ENCODE measurements at regions not wholly inside any gene's neighbourhood (a gene's known extent, or its start where the extent isn't known, plus 50 kb on each side); places are given as distances from the start of the nearest gene placed in this dataset.

DNA sequence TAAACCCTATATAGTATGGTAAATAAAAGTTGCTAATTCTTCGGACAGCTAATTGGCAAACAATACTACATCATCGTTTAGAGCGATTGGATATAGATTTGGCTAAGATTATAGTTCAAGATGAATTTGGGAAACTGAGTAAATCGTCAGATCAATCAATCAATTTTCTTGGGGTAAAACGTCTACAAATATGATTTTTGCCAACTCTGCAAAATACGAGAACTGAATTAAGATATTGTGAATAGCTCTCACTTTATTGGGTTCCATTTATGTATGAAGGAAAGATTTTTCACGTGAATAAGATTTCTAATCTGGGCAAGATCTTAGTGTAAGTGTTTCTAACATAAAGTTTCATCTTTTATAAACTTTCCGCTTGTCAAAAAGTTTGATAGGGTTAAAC, 132.9 kb upstream of the AGR3 start:
- intact Hi-C loops (cut with DNase I) = no loop called here
- Histone ChIP-seq H3K27ac (no peak overlapping the region), H3K9me3 (no peaks in the 10 kb centered on the region), H3K27me3 (ENCODE audit: low read depth) (no peaks in the 10 kb centered on the region), H3K4me3 (no peak overlapping the region), H3K4me1 (peaks cover 18% of the 10 kb centered on the region), H3K36me3 (no peaks in the 10 kb centered on the region)
- TF ChIP-seq, protein P1, sequence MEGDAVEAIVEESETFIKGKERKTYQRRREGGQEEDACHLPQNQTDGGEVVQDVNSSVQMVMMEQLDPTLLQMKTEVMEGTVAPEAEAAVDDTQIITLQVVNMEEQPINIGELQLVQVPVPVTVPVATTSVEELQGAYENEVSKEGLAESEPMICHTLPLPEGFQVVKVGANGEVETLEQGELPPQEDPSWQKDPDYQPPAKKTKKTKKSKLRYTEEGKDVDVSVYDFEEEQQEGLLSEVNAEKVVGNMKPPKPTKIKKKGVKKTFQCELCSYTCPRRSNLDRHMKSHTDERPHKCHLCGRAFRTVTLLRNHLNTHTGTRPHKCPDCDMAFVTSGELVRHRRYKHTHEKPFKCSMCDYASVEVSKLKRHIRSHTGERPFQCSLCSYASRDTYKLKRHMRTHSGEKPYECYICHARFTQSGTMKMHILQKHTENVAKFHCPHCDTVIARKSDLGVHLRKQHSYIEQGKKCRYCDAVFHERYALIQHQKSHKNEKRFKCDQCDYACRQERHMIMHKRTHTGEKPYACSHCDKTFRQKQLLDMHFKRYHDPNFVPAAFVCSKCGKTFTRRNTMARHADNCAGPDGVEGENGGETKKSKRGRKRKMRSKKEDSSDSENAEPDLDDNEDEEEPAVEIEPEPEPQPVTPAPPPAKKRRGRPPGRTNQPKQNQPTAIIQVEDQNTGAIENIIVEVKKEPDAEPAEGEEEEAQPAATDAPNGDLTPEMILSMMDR (IDR thresholded peaks at IDR 0.05) = no peak
- DNase-seq (no peak), ATAC-seq (no peak)

DNA sequence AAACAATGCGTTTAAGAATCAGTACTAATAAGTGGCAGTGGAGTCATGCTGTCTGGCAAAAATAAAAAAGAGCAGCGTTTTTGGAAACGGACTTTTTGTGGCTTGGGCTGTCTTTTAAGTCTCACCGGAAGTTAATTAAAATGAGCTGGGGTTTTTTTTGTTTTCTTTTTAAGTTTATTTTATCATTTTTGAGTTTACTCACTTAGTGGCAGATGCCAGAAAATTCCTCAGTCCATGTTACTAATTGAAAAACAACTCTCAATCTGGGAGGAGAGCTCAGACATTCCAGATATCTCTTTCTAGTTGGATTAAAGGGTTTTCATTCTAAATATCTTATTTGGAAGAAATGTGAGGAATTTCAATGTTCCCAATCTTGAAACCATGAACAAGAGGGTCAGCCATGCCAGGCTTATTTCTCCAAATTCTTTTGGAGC, 133.8 kb upstream of the AGR3 start:
- Histone ChIP-seq H3K9me3 (no peaks in the 10 kb centered on the region), H3K36me3 (no peaks in the 10 kb centered on the region), H3K4me1 (peaks cover 14% of the 10 kb centered on the region), H3K27me3 (ENCODE audit: low read depth) (no peaks in the 10 kb centered on the region), H3K27ac (no peak overlapping the region), H3K4me3 (no peak overlapping the region)
- TF ChIP-seq, protein P1 (IDR thresholded peaks at IDR 0.05) = no peak
- intact Hi-C loops (cut with DNase I) = no loop called here
- ATAC-seq (no peak), DNase-seq (no peak)

DNA sequence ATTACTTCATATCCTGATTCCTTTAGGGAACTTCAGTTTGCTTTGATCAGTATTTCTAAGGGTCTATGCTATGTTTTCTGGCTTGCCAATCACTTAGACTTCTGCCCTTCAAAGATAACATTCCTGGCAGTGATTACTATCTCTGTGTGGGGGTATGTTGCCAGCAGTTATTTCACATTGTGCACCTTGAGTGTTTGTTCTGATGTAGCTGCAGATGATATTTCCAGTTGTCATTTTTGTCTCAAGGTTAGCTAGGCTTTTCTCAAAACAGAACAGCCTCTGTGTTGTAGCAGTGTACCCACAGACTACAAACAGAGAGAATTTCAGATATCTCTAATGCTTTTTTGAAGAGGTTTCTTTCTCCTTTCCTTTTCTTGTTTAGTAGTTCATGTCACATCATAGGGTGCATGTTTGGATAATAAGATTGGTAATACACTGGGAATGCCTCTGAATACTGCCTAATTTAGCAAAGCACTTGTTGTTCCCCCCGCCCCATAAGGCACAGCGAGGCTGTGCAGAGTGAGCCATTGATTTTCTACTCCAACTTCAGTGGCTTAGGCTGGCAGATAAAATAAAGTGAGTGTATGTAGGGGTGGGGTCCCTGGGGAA, 134.7 kb upstream of the AGR3 start:
- Histone ChIP-seq H3K4me1 (peaks cover 14% of the 10 kb centered on the region), H3K27ac (no peak overlapping the region), H3K4me3 (no peak overlapping the region), H3K9me3 (no peaks in the 10 kb centered on the region), H3K27me3 (ENCODE audit: low read depth) (no peaks in the 10 kb centered on the region), H3K36me3 (no peaks in the 10 kb centered on the region)
- ATAC-seq (no peak), DNase-seq (no peak)
- intact Hi-C loops (cut with DNase I) = no loop called here
- TF ChIP-seq, protein P1 (IDR thresholded peaks at IDR 0.05) = no peak

DNA sequence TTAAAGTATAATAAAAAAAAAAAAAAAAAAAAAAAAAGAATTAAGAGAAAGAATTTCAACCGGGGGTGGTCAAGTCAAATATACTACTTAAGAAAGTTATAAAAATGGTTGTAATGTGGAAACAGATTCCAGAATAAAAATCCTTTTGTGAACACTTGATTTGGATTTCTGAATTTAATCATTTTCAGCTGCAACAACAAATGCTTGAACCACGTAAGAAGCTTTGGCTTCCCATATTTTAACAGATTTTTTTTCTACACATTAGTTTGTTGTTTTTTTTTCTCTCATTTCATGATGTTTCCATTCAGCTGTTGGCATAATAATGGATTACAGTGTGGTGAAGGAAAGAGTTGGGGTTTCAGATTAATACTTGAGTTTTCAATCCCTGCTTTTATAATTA, 137.3 kb upstream of the AGR3 start:
- Histone ChIP-seq H3K36me3 (no peaks in the 10 kb centered on the region), H3K9me3 (no peaks in the 10 kb centered on the region), H3K27me3 (ENCODE audit: low read depth) (no peaks in the 10 kb centered on the region), H3K4me3 (no peak overlapping the region), H3K4me1 (peaks cover 14% of the 10 kb centered on the region), H3K27ac (no peak overlapping the region)
- intact Hi-C loops (cut with DNase I) = no loop called here
- TF ChIP-seq, protein P1 (IDR thresholded peaks at IDR 0.05) = no peak
- DNase-seq (no peak), ATAC-seq (no peak)

DNA sequence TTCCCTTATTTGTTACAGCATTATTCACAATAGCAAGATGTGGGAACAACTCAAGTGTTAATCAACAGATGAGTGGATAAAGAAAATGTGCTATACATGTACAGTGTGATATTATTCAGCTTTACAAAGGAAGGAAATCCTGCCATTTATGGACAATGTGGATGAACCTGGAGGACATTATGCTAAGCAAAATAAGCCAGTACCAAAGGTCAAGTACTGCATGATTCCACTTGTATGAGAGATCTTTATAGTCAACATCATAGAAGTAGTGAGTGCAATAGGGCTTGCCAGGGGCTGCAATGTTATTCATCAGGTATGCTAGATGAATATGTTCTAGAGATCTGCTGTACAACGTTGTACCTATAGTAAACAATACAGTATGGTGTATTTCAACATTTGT, 138.5 kb upstream of the AGR3 start:
- Histone ChIP-seq H3K4me3 (no peak overlapping the region), H3K4me1 (peaks cover 14% of the 10 kb centered on the region), H3K9me3 (no peaks in the 10 kb centered on the region), H3K36me3 (no peaks in the 10 kb centered on the region), H3K27me3 (ENCODE audit: low read depth) (no peaks in the 10 kb centered on the region), H3K27ac (no peak overlapping the region)
- TF ChIP-seq, protein P1 (IDR thresholded peaks at IDR 0.05) = no peak
- intact Hi-C loops (cut with DNase I) = no loop called here
- no peak for DNase-seq
- peak in 1 of 2 donors; percentile 31 for ATAC-seq

Data from lower lobe of right lung (tissue), 2 donors.